Smooth muscle cell of the brain vasculature (primary cell): ENCODE measurements at regions not wholly inside any gene's neighbourhood (a gene's known extent, or its start where the extent isn't known, plus 50 kb on each side); places are given as distances from the start of the nearest gene placed in this dataset.

Source experiments
- DNase-seq: peaks from one replicate; pipeline ENCODE4 v3.0.0-alpha.2; 2012; ENCODE audit warnings: low read depth, low spot score

- DNase-seq, result no peak
Measured at GRCh38 chr2:226680719-226681118, 118.9 kb downstream of the IRS1 start.

DNA sequence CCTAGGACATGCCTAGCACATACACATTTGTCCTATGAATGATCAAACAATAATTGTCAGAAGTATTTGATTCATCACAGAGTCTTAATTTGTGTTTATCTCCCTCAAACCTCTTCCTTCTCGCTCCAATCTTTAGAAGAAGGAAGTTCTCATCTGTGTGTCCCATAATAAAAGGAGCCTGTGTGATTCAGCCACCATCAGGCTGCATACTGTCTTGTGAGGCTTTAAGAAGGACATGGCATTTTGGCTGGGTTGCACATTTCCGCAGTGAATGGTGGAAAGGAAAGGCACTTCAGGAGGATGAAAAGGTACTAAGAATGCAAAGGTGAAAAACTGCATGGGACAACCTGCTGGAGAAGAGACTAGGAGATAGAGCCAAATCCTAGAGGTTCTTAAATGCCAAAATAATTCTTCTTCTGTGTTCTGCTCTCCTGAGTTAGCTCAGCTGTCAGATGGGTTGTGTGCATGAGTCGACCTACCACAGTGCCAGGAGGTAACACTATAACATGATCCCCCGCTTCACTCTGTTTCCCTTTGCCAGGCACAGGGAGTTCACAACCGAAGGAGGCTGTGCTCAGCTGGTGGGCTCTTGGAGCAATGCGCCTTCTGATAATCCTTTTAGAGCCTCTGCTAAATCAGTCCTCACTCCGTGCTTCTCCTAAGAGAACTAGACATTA, 120.1 kb downstream of the IRS1 start:
- no peak for DNase-seq

DNA sequence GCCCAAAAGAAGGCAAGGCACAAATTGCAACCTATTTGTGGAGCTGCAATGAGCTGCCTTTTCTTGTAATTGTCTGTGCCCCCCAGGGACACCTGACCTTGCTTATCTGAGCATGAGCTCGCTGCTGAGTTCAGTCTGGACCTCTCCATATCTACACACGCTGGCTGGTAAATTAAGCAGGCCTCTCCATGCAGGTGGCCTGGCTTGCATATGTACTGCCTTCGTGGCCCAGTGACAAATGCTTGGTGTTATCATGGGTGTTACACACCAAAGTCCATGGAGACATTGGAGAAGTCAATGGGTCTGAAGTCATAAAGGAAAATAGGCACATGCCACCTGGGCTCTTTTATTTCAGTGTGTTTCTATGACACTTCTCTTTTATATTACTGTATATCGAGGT, 121.2 kb downstream of the IRS1 start:
- no peak for DNase-seq

DNA sequence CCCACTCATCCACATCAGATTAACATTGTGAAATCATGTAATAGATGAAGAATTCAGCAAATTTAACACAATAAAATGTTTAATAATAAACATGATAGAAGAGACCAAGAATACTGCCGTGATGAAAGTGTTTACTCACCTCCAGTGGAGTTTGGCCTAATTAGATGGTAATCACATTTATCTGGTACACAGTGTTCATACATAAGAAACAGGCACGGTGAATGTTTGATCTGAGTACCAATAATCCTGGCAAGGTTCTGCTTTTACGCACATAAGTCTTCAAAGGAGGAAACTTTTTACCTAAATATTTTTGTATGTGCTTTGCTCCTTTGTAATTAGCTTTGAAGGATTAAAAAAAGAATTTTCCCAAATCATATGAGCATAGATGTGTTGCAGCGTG, 122.5 kb downstream of the IRS1 start:
- DNase-seq, result no peak

GRCh38 chr2:226676618-226677017, 123.0 kb downstream of the IRS1 start:
- no peak for DNase-seq

DNA sequence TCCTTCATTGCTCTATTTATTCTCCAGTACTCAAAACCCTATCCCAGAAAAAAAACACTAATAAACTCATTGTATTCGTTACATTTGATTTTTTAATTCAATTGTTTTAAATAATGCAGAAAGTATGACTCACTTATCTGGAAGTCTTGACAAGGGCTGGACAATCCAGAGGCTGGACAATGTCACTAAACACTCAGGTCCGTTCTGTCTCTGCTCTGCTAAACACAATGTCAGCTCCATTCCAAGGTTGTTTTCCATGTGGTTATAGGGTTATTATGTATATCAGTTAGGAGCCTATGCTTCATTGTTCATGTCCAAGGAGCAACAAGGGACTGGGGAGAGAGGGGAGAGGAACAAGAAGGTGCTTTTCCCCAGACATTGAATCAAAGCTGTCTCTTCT, 125.5 kb downstream of the IRS1 start:
- no peak for DNase-seq

DNA sequence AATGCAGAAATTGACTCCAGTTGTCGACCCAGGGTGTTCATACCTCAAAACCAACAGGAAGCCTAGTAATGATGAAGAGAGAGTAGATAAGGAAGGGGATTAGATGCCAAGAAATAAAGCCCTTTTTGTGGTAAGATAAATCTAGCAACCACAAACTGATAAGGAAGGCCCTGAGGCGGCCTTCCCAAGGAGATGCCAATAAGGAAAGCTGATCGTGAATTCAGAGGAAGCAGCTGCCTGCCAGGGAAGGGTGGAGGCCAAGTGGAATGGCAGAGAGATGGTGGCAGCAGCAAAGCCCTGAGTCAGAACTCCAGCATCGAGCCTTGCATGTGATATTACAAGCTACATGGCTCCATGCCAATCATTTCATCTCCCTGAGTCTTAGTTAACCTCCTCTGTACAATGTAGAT, 126.3 kb downstream of the IRS1 start:
- DNase-seq, result no peak

DNA sequence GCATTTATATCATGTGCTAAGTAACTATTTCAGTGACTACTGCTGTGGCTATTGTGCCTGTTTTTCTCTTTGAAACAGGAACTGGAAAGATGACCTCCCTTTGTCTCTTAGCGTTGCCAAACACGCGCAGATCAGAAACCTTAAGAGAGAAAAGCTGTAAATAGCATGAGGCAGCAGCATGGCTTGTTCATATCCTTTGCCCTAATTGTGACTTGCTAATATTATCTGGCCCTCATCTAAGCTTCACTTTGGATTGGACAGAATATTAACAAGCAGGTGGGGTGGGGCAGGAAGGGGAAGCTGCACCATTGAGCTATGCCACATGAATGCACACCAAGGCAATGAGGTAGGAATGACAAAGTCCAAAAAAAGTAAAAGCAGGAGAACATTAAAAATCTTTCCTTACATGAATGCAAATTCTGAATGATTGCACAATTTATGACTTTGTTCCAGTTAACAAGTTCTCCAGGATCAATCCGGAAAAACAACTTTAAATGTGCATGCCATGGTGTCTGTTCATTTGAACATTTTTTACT, 128.4 kb downstream of the IRS1 start:
- no peak for DNase-seq

DNA sequence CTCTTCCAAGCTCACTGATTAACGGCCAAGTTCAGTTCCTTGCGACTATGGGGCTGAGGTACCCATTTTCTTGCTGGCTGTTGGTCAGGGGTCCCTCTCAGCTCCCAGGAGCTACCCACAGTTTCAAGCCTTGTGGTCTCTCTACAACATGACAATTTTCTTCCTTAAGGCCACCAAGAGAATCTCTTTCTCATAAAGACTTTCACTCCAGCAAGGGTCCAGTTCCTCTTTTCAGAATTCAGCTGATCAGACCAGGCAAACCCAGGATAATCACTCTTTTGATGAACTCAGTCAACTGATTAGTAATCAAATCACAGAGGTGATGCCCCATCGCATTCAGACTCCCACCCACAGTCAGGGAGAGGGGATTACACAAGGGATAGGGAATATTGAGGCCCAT, 129.7 kb downstream of the IRS1 start:
- no peak for DNase-seq

DNA sequence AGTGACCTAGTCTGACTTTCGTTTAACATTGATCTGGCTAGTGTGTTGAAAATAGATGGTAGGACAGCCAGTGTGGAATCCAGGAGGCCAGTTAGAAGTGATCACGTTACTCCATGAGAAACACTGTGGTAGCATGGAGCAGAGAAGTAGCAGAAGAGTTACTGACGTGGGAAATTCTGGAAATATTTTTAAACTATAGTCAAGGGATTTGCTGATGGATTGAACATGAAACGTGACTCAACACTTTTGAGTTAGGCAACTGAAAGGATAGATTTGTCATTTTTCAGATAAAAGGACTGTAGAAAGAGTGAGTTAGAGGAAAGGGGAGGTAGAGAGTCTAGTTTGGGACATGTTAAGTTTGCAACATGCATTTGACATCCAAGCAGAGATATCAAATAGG, 130.4 kb downstream of the IRS1 start:
- no peak for DNase-seq

DNA sequence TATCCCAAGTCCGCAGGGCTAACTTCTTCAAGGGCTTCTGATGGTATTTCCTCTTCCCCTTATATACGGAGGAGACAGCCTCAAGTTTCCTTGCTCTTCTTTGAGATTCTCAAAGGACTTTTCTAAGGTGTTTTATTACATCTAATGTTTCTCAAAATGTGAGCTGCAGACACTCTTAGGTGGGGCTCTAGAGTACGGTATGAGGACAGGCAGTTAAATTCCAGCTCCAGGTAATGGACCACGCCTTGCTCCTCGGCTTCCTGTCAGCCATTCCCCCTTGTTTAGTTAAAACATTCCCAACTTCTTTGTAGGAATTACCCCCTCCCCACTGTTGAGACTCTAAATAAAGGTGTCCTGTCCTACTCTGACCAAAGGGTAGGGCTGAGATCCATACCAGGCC, 131.9 kb downstream of the IRS1 start:
- no peak for DNase-seq

- DNase-seq, result no peak
Measured at GRCh38 chr2:226665306-226665831, 134.3 kb downstream of the IRS1 start.

DNA sequence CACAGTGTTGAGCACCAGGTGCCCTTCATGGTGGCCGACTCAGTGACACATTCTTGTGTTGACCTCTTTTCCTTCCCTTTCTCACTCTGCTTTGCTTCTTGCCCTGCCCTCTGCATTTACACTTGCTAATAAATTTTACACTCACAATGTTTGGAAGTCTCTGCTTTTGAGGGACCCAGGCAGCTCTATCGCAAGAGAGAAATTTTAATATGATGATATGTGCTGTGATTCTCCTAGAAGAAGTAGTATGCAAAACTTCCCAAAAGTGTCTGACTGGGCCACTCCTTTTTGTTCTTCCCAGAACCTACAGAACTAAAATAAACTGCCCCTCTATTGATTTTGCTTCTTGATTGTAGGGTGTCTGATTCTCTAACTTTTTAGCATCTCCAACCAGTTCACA, 135.0 kb downstream of the IRS1 start:
- no peak for DNase-seq

GRCh38 chr2:226664140-226664539, 135.5 kb downstream of the IRS1 start:
- DNase-seq, result no peak

DNA sequence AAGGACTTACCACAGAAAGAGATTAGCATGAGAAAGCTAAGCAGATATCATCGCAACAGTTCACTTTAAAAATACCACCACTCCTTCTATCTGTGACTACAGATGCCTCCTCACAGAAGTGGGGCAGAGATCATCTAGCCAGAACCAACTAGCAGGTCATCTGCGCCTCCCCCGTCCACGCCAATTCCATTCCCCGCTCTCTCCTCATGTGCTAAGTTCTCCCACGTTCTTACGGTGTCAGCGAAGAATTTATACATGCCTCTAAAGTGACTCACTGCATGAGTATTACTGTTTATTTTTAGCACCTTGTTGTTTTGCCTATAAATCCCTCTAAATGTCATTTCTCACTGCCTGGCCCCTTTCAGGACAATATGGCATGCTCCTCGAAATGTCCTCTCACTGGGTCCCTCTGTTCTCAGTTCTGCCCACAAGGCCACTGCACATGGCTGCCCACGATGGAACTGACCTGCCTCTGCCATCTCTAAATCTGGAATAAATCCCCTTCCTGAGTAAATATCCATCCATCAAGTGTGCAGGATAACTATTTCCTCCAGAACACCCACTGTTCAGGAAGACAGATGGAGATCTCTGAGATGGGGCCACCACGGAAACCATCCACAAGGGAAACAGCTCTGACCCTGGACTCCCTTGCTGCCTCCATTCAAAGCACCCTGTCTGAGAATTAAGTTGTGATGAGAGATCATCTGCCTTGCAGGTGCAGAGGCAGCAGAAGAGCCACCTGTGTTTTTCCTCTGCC, 137.7 kb downstream of the IRS1 start:
- no peak for DNase-seq

DNA sequence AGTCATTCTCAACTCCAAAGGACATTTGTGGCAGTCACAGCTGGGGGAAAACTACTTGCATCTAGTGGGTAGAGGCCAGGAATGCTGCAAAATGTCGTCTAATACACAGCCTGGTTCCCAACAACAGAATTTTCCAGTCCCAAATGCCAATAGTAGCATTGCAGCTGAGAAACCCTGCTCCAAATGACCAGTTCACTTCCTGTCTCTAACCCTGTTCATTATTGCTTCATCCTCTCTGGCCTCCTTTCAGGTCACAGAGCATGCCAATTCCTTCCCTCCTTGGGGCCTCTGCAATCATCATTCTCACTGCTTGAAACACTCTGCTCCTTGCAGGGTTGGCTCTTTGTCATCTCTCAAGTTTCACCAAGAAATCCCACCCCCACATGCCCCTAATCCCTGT, 139.1 kb downstream of the IRS1 start:
- DNase-seq, result no peak

- DNase-seq, result no peak
Measured at GRCh38 chr2:226660124-226660523, 139.5 kb downstream of the IRS1 start.

DNA sequence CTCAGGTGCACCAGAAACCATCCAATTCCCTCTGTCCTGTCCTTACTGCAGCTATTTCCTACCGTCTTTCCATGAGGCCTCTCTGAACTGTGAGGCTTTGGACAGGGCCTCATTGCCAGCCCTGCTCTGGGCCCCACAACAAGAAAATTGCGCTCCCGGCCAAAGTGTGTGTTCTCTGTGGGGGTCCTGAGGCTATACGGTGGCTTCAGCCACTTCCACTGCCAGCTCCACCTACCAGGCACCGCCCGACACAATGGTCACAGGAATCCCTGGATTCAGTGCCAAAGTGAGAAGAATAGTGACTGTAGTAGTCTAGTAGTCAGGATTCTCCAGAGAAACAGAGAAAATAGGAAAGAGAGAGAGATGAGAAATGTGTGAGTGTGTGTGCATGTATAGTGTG, 140.2 kb downstream of the IRS1 start:
- DNase-seq, result no peak

DNA sequence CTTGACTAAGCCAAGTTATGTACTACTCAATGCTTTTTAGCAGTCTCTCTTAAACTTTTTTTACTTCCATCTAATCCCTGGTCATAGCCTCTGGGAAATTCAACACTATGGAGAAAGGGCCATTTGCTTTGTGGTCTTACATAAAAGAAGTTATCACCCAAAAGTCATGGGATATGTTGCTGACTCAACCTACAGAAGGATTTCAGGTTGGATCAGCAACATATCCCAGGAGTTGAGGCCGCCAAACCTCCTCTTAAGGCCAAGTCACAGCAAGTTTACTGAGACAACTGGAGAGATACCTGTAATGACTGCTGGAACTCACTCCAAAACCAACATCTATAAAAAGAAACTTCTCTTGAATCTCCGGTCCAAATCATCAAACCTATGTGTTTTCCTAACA, 141.1 kb downstream of the IRS1 start:
- DNase-seq, result no peak

DNA sequence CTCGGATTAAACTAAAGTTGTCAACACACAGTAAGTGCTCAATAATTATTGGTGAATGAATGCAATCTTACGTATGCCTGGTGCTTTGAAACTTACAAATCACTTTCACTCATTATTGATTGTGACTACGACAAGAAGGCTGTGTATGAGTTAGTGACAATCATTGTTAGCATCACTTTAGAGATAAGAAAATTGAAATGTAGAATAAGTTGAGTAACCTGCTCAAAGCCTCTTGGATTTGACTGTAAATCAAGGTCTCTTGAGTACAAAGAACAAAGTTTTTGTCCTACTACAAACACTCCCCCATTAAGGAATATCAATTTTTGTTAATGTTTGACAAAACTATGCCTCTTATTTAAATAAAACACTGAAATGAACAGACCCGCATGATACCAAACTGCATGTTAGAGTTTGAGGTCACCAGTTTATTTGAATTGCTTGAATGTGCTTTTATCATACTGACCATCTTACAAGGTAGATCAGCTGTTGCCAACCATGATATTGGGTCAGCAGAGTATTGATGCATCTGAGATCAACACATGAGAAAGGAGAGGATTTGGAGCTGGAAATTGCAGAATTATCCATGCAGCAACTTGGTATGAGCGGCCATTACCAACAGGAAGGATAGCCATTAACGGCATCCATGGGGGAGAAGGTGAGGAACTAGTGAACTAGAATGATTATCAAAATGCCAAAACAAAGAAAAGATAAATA, 142.1 kb downstream of the IRS1 start:
- DNase-seq, result no peak

- no peak for DNase-seq
Measured at GRCh38 chr2:226656367-226656766, 143.3 kb downstream of the IRS1 start.

GRCh38 chr2:226655871-226656270, 143.7 kb downstream of the IRS1 start:
- DNase-seq, result no peak
